HG03159 (cell line): ENCODE measurements at regions not wholly inside any gene's neighbourhood (a gene's known extent, or its start where the extent isn't known, plus 50 kb on each side); places are given as distances from the start of the nearest gene placed in this dataset.
"Not testable (repeated sequence)": the region's sequence is repeated elsewhere in the genome, so short reads cannot be mapped to it uniquely, and the experiment has no call there.

Experiments used
- ATAC-seq: cut with Tn5 transposase; IDR thresholded peaks from one replicate; pipeline ENCODE4 v1.9.1; 2021; ENCODE audit warnings: mild to moderate bottlenecking, moderate library complexity; ENCODE audit not compliant: unreplicated experiment

- no peak for ATAC-seq
Measured at GRCh38 chr13:78160793-78161192, 242.2 kb upstream of the EDNRB start.

- no peak for ATAC-seq
Measured at GRCh38 chr13:78152415-78152814, 233.8 kb upstream of the EDNRB start.

- no peak for ATAC-seq
Measured at GRCh38 chr13:78147905-78148304, 229.3 kb upstream of the EDNRB start.

- no peak for ATAC-seq
Measured at GRCh38 chr13:78145276-78145675, 226.6 kb upstream of the EDNRB start.

GRCh38 chr13:78139765-78140164, 221.1 kb upstream of the EDNRB start:
- ATAC-seq, result no peak

GRCh38 chr13:78138756-78139155, 220.1 kb upstream of the EDNRB start:
- no peak for ATAC-seq

- ATAC-seq, result peak; percentile 86
Measured at GRCh38 chr13:78137404-78138142, 218.9 kb upstream of the EDNRB start.

GRCh38 chr13:78136966-78137365, 218.3 kb upstream of the EDNRB start:
- no peak for ATAC-seq

GRCh38 chr13:78133511-78133910, 214.9 kb upstream of the EDNRB start:
- ATAC-seq, result no peak

- no peak for ATAC-seq
Measured at GRCh38 chr13:78131811-78132210, 213.2 kb upstream of the EDNRB start.

GRCh38 chr13:78131346-78131745, 212.7 kb upstream of the EDNRB start:
- no peak for ATAC-seq

GRCh38 chr13:78129823-78130222, 211.2 kb upstream of the EDNRB start:
- no peak for ATAC-seq

GRCh38 chr13:78129359-78129758, 210.7 kb upstream of the EDNRB start:
- no peak for ATAC-seq

GRCh38 chr13:78121459-78122348, 203.1 kb upstream of the EDNRB start:
- peak; percentile 63 for ATAC-seq

- no peak for ATAC-seq
Measured at GRCh38 chr13:78121001-78121400, 202.4 kb upstream of the EDNRB start.

- ATAC-seq, result not testable (repeated sequence)
Measured at GRCh38 chr13:78120144-78120543, 201.5 kb upstream of the EDNRB start.

GRCh38 chr13:78117070-78117469, 198.4 kb upstream of the EDNRB start:
- not testable (repeated sequence) for ATAC-seq

- no peak for ATAC-seq
Measured at GRCh38 chr13:78105656-78106055, 187.0 kb upstream of the EDNRB start.

GRCh38 chr13:78103936-78104335, 185.3 kb upstream of the EDNRB start:
- no peak for ATAC-seq

- ATAC-seq, result no peak
Measured at GRCh38 chr13:78102741-78103140, 184.1 kb upstream of the EDNRB start.

- ATAC-seq, result no peak
Measured at GRCh38 chr13:78102121-78102677, 183.6 kb upstream of the EDNRB start.

- ATAC-seq, result no peak
Measured at GRCh38 chr13:78100486-78100885, 181.9 kb upstream of the EDNRB start.
